ENCODE measurements at regions not wholly inside any gene's neighbourhood (a gene's known extent, or its start where the extent isn't known, plus 50 kb on each side); places are given as distances from the start of the nearest gene placed in this dataset.
"Not testable (repeated sequence)": the region's sequence is repeated elsewhere in the genome, so short reads cannot be mapped to it uniquely, and the experiment has no call there.

DNA sequence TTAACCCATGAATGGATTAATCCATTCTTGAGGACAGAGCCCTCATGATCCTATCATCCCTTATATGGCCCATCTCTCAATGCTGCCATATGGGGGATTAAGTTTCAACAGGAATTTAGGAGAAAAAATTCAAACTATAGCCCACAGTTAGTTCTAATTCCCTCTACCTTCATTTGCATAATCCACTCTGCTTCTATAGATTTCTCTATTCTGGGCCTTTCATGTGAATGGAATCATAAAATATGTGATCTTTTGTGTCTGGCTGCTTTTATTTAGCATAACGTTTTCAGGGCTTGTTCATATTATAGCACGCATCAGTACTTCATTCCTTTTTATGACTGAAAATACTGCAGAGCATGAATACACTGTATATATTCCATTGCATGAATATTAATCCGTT, 55.4 kb downstream of the CTSL start:
- no peak for DNase-seq

DNA sequence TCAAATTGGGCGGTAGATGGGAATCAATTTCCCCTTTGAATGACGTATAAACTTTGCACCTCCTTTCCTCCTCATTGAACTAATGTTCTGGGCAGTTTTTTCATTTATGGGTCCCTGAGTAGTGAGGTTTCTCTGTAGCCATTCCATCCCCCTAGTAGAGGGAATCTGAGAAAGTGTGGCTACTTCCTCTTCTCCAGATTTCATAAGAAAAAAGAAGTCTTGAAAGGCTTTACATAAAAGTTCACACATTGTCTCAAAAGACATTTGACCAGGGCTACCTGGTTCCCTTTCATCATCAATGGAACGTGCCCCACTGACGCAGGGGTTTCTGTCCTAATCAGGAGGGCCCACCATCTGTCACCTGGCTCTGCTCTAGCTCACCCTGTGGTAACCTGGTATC, 57.3 kb downstream of the CTSL start:
- DNase-seq: no peak

DNA sequence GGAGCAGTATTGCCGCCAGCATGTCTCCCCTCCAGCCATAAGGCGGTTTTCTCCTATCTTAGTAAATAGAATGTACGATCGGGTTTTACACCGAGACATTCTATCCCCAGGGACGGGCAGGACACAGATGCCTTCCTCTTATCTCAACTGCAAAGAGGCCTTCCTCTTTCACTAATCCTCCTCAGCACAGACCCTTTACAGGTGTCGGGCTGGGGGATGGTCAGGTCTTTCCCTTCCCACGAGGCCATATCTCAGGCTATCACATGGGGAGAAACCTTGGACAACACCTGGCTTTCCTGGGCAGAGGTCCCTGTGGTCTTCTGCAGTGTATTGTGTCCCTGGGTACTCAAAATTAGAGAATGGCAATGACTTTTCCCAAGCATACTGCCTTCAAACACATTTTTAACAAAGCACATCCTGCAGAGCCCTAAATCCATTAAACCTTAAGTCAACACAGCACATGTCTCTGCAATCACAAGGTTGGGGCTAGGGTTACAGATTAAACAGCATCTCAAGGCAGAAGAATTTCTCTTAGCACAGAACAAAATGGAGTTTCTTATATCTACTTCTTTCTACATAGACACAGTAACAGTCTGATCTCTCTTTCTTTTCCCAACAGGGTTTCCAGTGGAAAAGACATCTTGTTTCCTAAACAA, 59.5 kb downstream of the CTSL start:
- not testable (repeated sequence) for DNase-seq

DNA sequence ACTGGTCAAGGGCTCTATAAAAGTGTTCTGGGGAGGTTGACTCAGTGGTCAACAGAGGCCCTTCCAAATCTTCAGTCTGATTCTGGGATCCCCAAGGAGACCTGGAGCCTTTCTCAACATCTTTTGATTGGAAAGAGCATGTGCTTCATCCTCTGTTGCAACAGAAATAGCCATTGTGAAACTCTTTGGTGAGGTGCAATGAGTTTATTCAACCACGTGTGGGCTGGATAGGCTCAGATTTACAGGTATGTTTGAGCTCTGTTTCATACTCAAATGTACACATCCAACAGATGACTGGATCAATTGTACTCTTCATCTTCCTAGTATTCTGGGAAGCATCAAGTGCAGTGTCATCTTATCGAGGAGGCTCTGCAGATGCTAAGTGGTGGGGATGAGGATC, 60.5 kb downstream of the CTSL start:
- no peak for DNase-seq

DNA sequence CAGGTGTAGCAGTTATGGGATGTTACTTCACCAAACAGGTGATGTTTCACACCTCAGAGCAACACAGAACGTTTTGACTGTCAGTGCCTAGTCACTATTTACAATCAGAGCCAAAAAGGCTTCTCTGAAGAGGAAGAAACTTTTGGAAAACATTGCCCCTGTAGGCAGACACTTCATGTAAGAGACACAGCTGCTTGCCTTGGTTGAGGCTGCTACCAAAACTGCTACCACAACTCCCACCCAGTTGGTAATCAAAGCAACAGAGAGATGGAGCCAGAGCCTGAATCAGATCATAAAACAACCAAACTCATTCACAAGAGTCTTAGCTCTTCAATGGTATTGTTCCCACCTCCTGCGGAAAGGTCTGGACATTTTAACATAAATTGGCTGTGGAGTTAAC, 61.0 kb downstream of the CTSL start:
- DNase-seq: no peak

DNA sequence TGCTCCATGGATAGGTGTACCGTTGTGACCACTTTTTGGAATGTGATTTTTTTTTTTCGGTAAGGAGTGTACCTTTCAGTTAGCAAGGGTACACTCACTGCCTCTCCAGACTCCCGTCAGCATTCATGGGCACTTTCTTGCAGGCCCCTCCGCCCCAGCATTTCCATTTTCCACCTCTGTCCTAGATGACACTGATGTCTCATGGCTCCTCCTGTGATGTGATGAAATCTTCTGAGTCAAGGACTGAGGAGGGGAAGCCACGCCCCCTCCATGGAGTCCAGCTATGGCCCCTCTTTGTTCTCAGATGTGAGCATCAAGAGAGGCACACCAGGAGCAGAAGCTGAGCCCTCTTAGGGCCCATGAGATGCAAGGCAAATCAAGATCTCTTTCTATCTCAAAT, 61.8 kb downstream of the CTSL start:
- DNase-seq: no peak

DNA sequence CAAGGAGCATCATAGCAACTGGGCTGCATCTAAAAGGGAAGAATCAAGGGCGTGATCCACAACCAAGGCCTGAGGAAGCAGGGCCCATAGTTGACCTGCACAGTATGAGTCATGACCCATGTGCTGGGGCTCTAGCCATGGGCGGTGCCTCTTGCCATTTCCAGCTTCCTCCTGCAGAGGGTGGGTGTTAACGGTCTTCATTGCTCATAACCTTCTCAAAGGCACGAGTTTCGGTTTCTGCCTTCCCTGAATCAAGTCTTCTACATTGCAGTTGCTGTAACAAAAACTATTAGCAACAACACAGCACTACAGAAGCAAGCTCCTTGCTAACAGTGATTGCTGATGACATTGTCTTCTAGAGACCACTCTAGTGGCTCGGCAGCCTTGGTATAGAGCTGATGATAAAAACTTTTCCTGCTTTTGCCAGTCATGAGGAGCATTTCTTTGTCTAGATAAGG, 66.9 kb downstream of the CTSL start:
- DNase-seq: peak; percentile 37

DNA sequence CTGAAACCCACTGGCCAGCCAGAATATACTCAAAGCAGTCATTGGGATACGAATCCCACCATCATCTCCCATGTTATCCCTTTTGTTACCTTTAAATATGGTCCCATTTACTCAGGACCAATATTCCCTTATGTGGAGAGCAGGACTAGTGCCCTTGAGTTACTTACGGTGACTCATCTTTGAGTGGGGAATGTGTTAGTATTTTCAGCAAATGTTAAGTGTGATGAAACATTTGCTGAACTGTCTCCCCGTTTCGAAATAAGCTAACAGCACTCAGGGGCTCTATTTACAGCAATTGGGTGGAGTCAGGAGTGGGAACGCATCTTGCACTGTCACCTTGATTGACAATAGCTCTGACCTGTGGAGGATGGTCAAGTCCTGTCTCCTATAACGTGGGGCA, 67.4 kb downstream of the CTSL start:
- DNase-seq: peak; percentile 84

DNA sequence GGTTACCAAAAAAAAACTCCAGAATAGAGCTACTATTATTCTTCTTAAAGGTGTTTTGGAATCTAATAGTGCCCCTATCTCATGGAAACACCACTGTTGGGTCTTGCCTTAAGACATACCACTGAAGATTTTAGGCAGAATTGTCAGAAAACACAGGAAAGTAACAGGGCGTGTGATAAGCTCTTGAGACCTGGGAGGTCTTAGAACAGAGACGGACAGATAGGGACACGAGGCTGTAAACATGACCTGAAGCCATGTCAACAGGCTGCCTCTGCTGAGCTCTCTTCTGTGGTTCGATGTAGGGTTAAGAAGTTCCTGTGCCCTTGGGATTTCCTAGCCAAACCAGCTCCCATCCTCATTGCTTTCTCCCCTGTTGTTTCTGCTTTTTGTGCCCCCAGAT, 69.3 kb downstream of the CTSL start:
- DNase-seq: no peak

DNA sequence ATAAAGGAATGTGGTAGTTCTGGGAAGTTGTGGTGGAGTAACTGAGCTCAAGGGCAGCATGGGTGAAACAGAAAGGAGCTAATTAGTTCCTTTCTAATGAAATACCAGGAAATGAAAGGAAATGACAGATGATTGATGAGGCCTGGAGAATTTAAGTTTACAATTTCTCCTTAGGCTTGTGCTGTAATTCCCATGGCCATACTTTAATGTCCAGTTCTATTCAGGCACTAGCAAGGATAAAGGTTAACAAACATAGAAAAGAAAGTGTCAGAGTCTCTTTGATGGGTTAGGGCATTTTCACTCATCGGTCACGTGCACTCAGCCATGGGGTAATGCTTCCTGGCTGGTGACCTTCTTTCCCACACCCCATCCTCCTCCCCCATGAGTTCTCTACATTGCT, 70.3 kb downstream of the CTSL start:
- DNase-seq: no peak

DNA sequence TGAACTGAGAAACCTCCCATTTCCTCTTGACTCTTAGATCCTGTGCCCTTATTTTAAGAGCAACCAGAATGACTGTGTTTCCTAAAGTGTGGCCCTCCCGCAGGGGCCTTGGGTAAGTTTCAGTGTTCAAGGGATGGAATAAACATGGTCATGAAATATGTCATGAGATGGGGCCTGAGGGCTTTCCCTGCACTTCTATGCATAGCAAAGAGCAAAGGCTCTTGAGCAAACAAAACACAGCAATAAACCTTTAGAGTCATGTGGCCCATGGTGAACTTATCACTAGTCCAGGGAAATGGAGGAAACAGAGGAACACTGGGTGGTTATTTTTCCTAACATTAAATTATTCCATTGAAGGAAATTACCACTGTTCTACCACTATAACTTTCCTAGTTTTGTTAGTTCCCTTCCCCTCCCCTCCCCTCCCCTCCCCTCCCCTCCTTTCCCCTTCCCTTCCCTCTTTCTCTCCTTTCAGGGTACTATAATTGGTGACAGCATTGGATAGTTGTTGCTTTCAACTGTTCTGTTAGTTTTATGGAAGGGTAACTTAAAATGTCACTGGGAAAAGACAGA, 72.4 kb downstream of the CTSL start:
- DNase-seq: no peak

DNA sequence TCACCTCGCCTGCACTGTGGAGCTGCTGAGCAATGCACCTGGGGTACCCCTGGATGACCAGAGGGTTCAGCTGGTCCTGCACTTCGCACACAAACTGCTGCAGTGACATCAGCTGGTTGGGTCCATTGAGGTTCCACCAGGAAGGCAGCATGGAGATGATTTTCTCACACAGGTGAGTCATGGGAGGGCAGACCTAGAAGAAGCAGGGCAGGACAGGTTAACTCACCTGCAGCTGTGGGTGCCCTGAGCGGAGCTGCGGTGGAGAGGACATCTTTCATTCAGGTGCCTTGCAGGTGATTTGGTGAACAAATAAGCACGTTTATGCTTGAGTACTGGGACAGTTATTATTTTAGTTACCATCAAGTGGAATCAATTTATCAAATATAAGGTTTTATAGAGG, 73.6 kb downstream of the CTSL start:
- DNase-seq: no peak

DNA sequence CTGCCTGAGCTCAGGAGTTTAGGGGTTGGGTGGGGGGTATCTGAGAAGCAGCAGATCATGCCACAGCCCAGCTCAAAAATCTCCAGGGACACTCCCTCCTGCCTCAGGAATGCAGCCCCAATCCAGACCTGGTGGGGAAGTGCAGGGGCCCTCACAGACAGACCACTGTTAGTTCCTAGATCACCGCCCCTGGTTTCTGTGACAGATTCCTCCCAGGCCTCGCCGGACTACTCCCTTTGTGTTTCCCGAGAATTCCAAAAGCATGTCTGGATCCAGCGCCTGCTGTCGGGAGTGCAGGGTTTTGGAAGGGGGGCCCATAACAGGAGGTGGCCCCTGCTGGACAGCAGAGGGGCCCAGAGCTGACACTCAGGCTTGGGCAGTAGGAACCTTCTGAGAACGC, 74.5 kb downstream of the CTSL start:
- no peak for DNase-seq

DNA sequence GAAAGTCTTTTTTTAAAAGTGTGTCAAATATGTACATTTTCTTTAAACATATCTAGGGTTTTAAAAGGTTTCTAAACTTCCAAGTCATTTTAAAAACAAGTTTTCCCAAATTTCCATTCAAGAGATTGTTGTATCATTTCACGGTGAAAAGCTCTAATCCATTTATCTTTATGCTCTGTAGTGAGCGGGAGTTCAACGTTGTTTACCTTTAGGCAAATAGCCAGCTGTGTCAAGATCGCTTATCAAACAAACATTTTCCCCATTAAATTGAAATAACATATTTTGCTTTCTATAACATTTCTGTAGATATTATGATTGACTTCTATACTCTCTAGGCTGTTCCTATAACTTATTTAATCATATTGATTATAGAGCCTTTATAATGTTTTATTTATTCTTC, 75.1 kb downstream of the CTSL start:
- no peak for DNase-seq

DNA sequence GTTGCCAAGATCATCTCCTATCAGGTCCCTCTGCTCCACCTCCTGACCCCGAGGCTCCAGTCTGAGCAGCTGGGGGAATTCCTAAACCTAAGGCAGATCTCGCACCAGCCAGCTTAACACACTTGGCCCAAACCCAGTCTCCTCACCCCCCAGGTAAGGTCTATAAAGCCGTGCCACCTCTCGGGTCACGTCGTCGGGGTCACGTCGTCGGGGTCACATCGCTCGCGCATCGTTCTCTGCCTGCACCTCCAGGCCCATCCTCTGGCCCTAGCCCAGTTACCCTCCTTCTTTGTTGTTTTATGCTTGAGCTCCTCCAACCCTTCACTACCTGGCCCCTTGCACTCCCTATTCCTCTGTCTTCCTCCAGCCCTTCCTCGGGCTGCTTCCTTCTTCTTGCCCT, 77.2 kb downstream of the CTSL start:
- no peak for DNase-seq

DNA sequence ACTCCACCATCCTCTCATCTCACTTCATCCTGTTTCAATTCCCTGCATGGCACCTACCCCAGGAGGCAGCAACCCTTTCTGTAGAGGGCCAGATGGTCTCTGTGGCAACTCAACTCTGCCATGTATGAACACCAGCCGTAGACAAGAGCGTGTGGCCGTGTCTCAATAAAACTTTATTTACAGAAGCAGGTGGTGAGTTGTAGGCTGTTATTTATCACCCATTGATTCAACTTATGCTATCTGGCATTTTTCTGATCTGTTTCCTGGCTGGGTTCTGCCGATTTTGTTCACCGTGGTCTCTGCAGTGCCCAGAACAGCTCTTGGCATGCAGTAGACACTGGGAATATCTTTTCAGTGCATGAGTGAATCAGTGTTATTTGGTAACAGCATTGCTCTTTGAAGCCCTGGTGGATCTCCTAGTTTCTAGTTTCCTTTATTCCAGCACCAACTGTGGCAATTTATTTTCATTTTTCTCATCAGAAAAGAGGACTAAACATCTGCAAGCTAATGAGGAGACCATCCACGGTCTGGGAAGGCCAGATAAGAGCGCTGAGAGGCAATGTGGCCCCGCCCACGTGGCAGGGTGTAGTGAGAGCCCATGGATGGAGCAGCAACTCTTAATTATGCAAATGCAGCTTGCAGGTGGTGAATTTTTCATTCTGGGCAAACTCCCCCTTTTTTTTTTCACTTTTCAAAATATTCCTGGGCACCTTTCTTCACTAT, 77.9 kb downstream of the CTSL start:
- no peak for DNase-seq

DNA sequence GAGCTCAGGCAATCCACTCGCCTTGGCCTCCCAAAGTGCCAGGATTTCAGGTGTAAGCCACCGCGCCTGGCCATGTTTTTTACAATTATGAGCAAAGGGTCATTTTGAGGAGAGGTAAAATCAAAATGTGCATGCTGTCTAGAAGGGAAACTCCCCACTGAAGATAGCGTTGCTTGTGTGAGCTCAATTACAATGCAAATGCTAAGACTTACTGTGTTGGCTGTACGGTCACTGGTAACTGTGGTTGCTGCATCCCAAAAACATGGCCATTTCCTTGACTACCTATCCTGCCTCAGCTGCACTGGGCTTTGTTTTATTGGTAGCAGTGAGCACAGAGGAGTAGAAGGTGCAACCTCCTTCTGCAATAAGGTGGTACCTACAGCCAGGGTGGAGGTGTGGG, 77.4 kb upstream of the SPATA31E1 start:
- no peak for DNase-seq

DNA sequence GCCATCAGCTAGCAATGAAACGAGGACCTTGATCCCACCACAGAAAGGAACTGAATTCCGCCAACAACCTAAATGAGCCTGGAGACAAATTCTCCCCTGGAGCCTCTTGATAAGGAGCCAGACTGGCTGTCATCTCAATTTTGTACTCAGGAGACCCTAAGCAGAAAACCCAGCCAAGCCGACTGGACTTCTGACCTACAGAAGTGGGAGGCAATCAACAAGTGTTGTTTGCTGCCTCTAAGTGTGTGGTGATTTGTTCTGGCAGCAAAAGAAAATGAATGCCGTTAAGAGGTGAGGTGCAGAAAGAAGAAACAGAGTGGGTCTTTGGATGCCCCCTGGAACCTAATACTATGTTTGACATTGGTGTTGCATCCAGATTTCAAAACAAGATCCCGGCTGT, 72.7 kb upstream of the SPATA31E1 start:
- DNase-seq: no peak

DNA sequence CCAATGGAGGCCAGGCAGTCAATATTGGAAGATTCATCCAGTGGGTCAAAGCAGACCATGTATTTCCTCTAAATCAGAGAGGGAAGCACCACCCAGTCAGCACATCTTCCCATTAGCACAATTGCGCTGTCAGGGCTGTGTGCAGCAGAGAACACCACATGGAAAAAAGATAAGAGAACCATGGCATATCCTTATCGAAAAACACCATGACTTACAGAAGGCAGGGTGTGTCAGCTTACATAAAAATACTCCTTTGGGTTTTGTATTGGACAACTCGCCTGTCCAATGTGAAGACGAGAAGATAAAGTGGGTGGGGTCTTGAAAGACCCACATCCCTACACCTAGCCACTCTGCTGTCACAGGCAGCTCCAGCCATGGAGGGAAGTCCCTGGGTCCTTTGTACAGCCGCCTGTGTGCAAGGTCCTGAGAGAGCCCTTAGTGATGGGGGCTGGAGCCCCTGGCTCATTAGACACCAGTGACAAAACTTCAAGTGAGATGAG, 71.9 kb upstream of the SPATA31E1 start:
- no peak for DNase-seq

DNA sequence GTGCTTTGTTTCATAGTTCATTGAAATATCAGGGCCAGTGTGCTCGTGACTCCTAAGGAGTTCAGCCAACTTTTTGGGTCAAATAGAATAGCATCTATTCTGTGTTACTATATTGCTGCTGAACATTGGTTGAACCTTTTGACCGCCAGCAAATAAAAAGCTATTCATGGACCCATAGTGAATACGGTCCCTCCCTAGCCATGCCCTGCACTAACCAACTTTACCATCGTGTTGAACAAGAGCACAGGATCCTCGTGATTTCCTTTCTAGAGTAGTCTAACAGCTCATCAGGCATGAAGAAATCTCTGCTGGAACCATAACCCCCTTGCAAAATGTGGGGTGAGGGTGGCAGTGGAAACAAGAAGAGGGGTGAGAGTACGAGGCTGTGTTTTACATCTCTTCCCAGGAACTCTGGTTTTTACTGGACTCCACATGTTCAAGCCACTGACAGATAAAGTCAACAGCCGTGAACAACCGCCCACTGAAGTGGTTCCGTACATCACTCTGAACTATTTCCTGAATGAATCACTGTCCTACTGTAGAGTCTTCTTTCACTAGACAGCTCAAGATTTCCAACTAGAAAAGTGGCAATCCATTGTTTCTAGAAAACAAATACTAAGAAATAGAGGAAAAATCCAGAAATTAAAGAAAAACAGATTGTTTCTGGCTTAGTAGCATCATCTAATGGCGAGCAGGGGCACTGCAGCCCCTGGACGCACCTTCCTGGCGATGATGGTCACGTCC, 70.1 kb upstream of the SPATA31E1 start:
- DNase-seq: peak; percentile 66

DNA sequence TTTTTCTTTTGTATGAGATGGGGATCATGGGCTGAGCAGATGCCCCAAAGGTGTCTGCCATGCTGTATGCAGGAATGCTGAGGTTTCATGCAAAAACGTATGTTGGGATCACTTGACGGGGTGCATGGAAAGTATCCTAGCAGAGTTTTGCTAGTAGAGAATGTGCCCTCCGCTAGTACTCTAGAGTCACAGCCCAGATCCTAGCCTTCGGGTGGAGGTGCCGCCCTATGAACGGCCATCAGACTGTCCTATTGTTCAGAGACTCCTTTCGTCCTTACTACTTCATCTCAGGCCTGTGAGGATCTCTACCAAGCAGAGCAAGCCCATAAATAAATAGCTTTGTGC, 69.6 kb upstream of the SPATA31E1 start:
- DNase-seq: no peak

DNA sequence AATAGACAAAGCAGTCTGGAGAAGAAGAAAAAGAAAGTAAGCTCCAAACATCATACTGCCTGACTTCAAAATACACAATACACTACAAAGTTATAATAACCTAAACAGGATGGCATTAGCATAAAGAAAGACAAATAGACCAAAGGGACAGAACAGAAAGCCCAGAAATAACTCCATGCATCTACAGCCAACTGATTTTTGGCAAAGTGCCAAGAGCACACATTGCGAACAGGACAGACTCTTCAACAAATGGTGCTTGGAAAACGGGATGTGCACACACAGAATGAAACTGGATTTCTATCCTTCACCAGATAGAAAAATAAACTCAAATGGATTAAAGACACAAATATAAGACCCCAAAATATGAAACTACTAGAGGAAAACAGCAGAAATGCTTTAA, 66.6 kb upstream of the SPATA31E1 start:
- peak; percentile 11 for DNase-seq

DNA sequence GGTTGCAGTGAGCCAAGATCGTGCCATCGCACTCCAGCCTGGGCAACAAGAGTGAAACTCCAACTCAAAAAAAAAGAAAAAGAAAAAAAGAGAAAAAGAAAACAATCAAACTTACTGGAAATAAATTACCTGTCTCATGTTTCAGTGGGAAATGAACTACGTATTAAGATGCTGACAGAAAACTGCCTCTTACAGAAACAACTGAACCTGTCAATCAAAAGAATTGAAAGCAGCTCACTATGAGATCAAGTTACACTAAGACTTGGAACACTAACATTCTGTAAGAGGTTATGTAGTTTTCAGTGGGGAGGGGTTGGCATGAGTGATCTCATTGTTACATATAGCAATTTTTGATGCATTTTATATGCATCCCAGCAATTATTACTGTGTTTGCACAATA, 64.4 kb upstream of the SPATA31E1 start:
- no peak for DNase-seq
